Upper lobe of left lung (tissue), 6 donors: ENCODE measurements at regions not wholly inside any gene's neighbourhood (a gene's known extent, or its start where the extent isn't known, plus 50 kb on each side); places are given as distances from the start of the nearest gene placed in this dataset.

Source experiments
- ATAC-seq, 2 donors: fragments of 200-7000 bp; cut with Tn5 transposase; one replicate each; pipeline ENCODE4 v1.9.1; 2022; ENCODE audit warnings: mild to moderate bottlenecking in 2 of 2, moderate library complexity in 2 of 2; ENCODE audit not compliant: low FRiP score in 2 of 2
- DNase-seq, 2 donors: peaks; one replicate each; pipeline ENCODE4 v3.0.0-alpha.2; 2019 to 2020
- H3K27ac ChIP-seq, 4 donors: fragments of 200-600 bp; sonication (generic); one replicate each; pipeline ENCODE4 v1.5.1; 2016 to 2019
- H3K27me3 ChIP-seq, 4 donors: fragments of 200-600 bp; sonication (generic); one replicate each; pipeline ENCODE4 v1.5.1; 2017 to 2019
- H3K36me3 ChIP-seq, 4 donors: fragments of 200-600 bp; sonication (generic); one replicate each; pipeline ENCODE4 v1.5.1; 2016 to 2019
- H3K4me1 ChIP-seq, 4 donors: fragments of 200-600 bp; sonication (generic); one replicate each; pipeline ENCODE4 v1.5.1; 2018 to 2019
- H3K4me3 ChIP-seq, 4 donors: fragments of 200-600 bp; sonication (generic); one replicate each; pipeline ENCODE4 v1.5.1; 2017 to 2019; ENCODE audit warnings: mild to moderate bottlenecking in 2 of 4, moderate library complexity in 1 of 4
- H3K9me3 ChIP-seq, 4 donors: fragments of 200-600 bp; sonication (generic); one replicate each; pipeline ENCODE4 v1.5.1; 2018 to 2019
- EP300 ChIP-seq, 4 donors: sonication (generic); formaldehyde crosslinking; IDR thresholded peaks; one replicate each; pipeline ENCODE4 v1.5.1; 2017; ENCODE audit warnings: antibody characterized with exemption in 4 of 4, control low read depth in 2 of 4
- POLR2A ChIP-seq, 4 donors: fragments of 450-650 bp; IDR thresholded peaks; one replicate each; pipeline ENCODE4 v1.5.1; 2016 to 2017; ENCODE audit warnings: antibody characterized with exemption in 4 of 4, mild to moderate bottlenecking in 2 of 4
- POLR2AphosphoS5 ChIP-seq, 2 donors: sonication (generic); formaldehyde crosslinking; IDR thresholded peaks; one replicate each; pipeline ENCODE4 v1.5.1; 2017; ENCODE audit warnings: antibody characterized with exemption in 2 of 2
- WGBS, 2 donors: methylation state at CpG; one replicate each; pipeline ENCODE4 v1.1.5; 2017 to 2018; 5-methylcytosine and 5-hydroxymethylcytosine counted together
- TF ChIP-seq, protein P1 (sequence below), 6 experiments: fragments of 450-650 bp in 4 of 6; fragments of 200-600 bp in 2 of 6; sonication (generic) in 2 of 6; IDR thresholded peaks; one replicate each; pipeline ENCODE4 v1.5.1; 2016 to 2019; ENCODE audit warnings: antibody characterized with exemption in 6 of 6
- donor health status: DM: no; HTN: no; CAD: no; lungs with moderate emphysema.
- donor health status: DM: no; HTN: yes; CAD: no; lungs with severe emphysema.

DNA sequence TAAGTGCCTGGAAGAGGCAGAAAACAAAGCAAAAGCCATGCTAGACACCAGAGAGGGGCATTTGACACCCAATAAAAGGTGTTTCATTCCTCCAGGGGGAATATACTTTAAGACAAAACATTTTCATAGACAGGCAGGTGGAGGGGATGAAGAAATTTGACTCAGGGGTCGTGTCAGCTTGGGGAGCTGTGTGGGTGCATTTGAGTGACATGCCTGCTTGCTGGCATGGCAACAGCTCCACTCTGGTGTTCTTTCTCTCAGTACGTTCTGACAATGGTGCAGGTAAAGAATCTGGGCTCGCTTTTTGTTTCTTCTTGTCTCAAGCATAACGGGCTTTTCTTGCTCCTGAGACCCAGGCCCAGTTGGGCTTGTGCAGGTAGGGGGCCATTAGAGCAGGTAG, 292.9 kb upstream of the ATP10A start:
- no peak for DNase-seq
- 60 to 71% methylated on average over 4 of the region's 4 CpGs for WGBS, 2 donors
- Histone ChIP-seq H3K36me3 (no peaks in the 10 kb centered on the region), H3K27ac (no peak overlapping the region), H3K4me1 (no peaks in the 10 kb centered on the region), H3K9me3 (no peaks in the 10 kb centered on the region), H3K4me3 (no peak overlapping the region), H3K27me3 (no peaks in the 10 kb centered on the region)
- TF ChIP-seq POLR2AphosphoS5 (IDR thresholded peaks at IDR 0.05) = no peak
- TF ChIP-seq, protein P1, sequence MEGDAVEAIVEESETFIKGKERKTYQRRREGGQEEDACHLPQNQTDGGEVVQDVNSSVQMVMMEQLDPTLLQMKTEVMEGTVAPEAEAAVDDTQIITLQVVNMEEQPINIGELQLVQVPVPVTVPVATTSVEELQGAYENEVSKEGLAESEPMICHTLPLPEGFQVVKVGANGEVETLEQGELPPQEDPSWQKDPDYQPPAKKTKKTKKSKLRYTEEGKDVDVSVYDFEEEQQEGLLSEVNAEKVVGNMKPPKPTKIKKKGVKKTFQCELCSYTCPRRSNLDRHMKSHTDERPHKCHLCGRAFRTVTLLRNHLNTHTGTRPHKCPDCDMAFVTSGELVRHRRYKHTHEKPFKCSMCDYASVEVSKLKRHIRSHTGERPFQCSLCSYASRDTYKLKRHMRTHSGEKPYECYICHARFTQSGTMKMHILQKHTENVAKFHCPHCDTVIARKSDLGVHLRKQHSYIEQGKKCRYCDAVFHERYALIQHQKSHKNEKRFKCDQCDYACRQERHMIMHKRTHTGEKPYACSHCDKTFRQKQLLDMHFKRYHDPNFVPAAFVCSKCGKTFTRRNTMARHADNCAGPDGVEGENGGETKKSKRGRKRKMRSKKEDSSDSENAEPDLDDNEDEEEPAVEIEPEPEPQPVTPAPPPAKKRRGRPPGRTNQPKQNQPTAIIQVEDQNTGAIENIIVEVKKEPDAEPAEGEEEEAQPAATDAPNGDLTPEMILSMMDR (IDR thresholded peaks at IDR 0.05) = no peak
- TF ChIP-seq POLR2A (IDR thresholded peaks at IDR 0.05) = no peak
- TF ChIP-seq EP300 (IDR thresholded peaks at IDR 0.05) = no peak
- ATAC-seq = no peak

DNA sequence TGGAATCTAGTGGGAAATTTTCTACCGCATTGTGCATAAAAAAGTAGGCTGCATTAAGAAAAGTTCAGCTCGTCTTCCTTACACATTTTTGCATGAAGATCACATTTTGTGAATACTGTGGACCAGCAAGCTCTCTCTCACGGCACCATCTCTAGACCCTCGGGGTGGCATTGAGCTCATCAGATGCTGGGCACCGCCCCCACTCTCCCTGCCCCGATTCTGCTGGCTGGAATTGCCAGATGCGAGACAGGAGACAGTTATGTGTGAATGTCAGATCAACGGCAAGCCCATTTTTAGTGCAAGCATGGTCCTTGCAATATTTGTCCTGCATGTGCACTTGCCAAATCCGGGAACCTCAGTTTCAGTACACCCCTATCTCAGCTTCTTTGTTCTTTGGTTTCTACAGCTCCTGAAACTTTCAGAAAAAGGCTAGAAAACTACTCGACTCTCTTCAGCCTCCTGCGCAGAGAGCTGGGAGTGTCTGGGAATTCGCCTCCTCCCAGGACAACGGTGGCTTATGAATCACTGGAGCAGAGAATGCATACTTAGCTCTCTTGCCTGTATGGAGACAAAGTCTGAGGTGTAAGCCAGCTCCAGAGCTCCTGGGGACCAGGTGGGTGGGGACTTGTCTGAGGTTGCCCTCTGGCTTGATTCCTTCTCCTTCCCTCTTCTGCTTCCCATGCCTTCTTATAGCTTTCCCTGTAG, 285.2 kb upstream of the ATP10A start:
- DNase-seq (no peak), ATAC-seq (no peak)
- no peaks in the 10 kb centered on the region for H3K9me3 ChIP-seq
- H3K27me3 ChIP-seq = no peaks in the 10 kb centered on the region
- TF ChIP-seq, protein P1 (IDR thresholded peaks at IDR 0.05) = no peak
- TF ChIP-seq EP300 (IDR thresholded peaks at IDR 0.05) (no peak), POLR2A (IDR thresholded peaks at IDR 0.05) (no peak), POLR2AphosphoS5 (IDR thresholded peaks at IDR 0.05) (no peak)
- WGBS, 2 donors = 83 to 84% methylated on average over 13 of the region's 13 CpGs
- H3K36me3 ChIP-seq = no peaks in the 10 kb centered on the region
- no peaks in the 10 kb centered on the region for H3K4me1 ChIP-seq
- no peak overlapping the region for H3K4me3 ChIP-seq
- no peak overlapping the region for H3K27ac ChIP-seq

DNA sequence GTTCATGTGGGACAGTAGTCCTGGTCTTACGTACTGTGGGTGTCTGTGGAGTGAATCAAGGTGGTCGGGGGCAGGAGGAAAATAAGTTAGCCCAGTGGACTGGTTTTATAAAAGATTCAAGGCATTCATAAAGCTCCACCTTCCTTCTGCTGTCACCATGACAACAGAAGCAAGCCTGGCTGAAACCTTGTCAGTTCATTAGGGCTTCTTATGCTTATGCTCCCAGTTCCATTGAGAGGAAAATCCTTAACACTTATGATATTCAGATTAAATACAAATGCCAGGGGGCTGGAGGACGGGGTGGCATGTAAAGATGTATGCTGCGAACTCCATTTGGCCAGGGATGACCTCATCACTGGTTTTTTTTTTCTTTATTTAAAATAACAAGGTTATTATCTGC, 283.1 kb upstream of the ATP10A start:
- 61 to 66% methylated on average over 4 of the region's 4 CpGs for WGBS, 2 donors
- ATAC-seq = no peak

DNA sequence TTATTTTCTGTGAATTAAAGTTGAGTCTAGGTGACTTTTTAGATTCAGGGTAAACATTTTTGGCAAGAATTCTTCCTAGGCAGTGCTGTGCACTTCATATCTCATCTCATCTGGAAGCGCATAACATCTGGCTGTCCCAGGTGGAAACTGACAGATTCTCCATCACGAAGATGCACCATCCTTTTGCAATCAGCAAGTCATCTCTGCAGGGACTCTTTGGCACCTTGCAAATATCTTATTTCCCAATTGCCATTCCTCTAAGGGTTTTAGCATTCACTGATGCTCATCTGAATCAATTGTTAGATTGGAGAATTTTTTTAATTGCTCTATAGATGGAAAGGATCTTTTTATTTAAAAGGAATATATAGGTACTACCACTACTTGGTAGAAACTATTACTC, 282.7 kb upstream of the ATP10A start:
- H3K9me3 ChIP-seq = no peaks in the 10 kb centered on the region
- WGBS, 2 donors = 76 to 90% methylated on average over 2 of the region's 2 CpGs
- no peak for TF ChIP-seq POLR2A (IDR thresholded peaks at IDR 0.05)
- no peak for TF ChIP-seq POLR2AphosphoS5 (IDR thresholded peaks at IDR 0.05)
- no peak for TF ChIP-seq EP300 (IDR thresholded peaks at IDR 0.05)
- TF ChIP-seq, protein P1 (IDR thresholded peaks at IDR 0.05) = no peak
- no peaks in the 10 kb centered on the region for H3K36me3 ChIP-seq
- ATAC-seq = no peak
- no peak overlapping the region for H3K4me3 ChIP-seq
- H3K27me3 ChIP-seq = no peaks in the 10 kb centered on the region
- H3K4me1 ChIP-seq = no peaks in the 10 kb centered on the region
- DNase-seq = no peak
- no peak overlapping the region for H3K27ac ChIP-seq

More for the DNA sequence above, 283.1 kb upstream of the ATP10A start:
- Histone ChIP-seq H3K9me3 (no peaks in the 10 kb centered on the region), H3K27ac (no peak overlapping the region), H3K27me3 (no peaks in the 10 kb centered on the region), H3K4me3 (no peak overlapping the region), H3K4me1 (no peaks in the 10 kb centered on the region), H3K36me3 (no peaks in the 10 kb centered on the region)
- TF ChIP-seq, protein P1 (IDR thresholded peaks at IDR 0.05) = no peak
- no peak for TF ChIP-seq POLR2AphosphoS5 (IDR thresholded peaks at IDR 0.05)
- no peak for TF ChIP-seq POLR2A (IDR thresholded peaks at IDR 0.05)
- no peak for TF ChIP-seq EP300 (IDR thresholded peaks at IDR 0.05)
- DNase-seq = no peak

DNA sequence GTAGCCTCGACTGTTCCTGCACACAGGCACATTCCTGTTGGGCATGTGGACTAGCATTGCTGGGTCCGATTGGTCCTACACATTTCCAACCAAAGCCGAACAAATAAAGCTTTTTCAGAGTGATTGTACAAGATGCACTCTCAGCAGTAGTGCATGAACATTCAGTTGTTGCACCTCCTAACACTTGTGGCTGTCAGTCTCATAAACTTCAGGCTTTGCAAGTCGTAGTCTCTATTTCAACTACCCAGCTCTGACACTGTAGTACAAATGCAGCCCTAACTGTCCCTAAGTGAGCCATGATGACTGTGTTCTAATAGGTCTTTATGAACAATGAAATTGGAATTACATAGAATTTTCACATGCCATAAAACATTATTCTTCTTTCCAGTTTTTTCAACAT, 281.7 kb upstream of the ATP10A start:
- Histone ChIP-seq H3K9me3 (no peaks in the 10 kb centered on the region), H3K4me1 (no peaks in the 10 kb centered on the region), H3K36me3 (no peaks in the 10 kb centered on the region), H3K27ac (no peak overlapping the region), H3K4me3 (no peak overlapping the region), H3K27me3 (no peaks in the 10 kb centered on the region)
- TF ChIP-seq POLR2AphosphoS5 (IDR thresholded peaks at IDR 0.05) (no peak), EP300 (IDR thresholded peaks at IDR 0.05) (no peak), POLR2A (IDR thresholded peaks at IDR 0.05) (no peak)
- TF ChIP-seq, protein P1 (IDR thresholded peaks at IDR 0.05) = no peak
- no peak for ATAC-seq
- WGBS, 2 donors = 66 to 84% methylated on average over 4 of the region's 4 CpGs
- no peak for DNase-seq
